ENCODE measurements at regions not wholly inside any gene's neighbourhood (a gene's known extent, or its start where the extent isn't known, plus 50 kb on each side); places are given as distances from the start of the nearest gene placed in this dataset.
"Not testable (repeated sequence)": the region's sequence is repeated elsewhere in the genome, so short reads cannot be mapped to it uniquely, and the experiment has no call there.

DNA sequence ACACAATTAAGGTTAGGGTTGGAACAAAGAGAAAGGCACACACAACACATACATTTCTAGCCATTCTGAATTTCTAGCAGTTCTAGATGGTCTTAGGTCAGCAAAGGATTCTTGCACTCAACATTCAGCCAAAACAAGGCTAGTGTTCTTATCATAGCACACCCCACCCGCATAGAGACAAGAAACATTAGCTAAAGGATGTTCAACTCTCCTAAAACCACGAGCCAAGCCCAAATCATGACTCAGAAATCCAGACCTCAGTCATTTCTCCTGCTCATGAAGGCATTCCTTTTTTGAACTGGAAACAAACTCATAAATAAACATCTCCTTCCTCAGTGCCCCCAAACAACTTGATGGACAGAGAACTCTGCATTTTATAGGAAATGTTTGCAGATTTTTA lies 293.0 kb upstream of the NOTCH2NLA start:
- TF ChIP-seq, protein P1, sequence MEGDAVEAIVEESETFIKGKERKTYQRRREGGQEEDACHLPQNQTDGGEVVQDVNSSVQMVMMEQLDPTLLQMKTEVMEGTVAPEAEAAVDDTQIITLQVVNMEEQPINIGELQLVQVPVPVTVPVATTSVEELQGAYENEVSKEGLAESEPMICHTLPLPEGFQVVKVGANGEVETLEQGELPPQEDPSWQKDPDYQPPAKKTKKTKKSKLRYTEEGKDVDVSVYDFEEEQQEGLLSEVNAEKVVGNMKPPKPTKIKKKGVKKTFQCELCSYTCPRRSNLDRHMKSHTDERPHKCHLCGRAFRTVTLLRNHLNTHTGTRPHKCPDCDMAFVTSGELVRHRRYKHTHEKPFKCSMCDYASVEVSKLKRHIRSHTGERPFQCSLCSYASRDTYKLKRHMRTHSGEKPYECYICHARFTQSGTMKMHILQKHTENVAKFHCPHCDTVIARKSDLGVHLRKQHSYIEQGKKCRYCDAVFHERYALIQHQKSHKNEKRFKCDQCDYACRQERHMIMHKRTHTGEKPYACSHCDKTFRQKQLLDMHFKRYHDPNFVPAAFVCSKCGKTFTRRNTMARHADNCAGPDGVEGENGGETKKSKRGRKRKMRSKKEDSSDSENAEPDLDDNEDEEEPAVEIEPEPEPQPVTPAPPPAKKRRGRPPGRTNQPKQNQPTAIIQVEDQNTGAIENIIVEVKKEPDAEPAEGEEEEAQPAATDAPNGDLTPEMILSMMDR (IDR thresholded peaks at IDR 0.05), result not testable (repeated sequence)
- TF ChIP-seq POLR2A (IDR thresholded peaks at IDR 0.05), result not testable (repeated sequence)

All from adrenal gland (tissue), 5 donors.